Iris pigment epithelial cell (primary cell): ENCODE measurements at regions not wholly inside any gene's neighbourhood (a gene's known extent, or its start where the extent isn't known, plus 50 kb on each side); places are given as distances from the start of the nearest gene placed in this dataset.
A peak's percentile ranks its signal among the peaks of the same experiment; 100 is the strongest.
"Not testable (repeated sequence)": the region's sequence is repeated elsewhere in the genome, so short reads cannot be mapped to it uniquely, and the experiment has no call there.

ENCODE experiments used
- DNase-seq: peaks from one replicate; pipeline ENCODE4 v3.0.0-alpha.2; 2011; ENCODE audit warnings: low read depth

- no peak for DNase-seq
Observed at GRCh38 chr2:44086629-44087028, 82.0 kb upstream of the PPM1B start.

DNA sequence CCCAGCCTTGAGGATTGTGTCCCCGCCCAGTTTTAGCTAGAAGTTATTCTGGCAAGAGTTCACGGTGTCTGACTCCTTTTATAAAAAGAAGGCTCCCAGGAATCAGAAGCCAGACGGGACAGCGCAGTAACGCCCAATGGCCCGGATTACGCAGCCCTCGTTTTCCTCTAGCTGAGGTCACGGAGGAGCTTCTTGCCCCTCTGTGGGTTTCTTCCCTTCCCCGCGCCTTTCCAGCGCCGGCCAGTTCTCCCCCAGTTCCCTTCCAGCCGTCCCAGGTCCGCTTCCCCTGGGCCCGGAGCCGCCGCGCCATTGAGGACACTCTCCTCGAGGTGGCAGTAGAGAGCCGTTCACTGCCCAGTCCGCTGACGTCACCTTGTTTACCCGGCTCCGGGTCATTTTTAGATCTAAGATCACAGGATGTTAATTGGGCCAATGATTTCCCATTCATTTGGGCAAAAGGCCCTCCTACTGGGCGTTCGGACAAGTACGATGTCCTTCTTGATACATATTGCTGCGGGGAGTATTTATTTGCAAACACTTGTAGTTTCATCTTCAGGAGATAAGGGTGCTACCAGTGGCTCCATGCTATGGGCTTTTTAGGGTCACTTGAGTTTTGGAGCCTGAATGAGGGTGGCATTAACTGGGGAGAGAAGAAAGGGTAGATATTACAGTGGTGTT, 81.5 kb upstream of the PPM1B start:
- peak; percentile 58 for DNase-seq

DNA sequence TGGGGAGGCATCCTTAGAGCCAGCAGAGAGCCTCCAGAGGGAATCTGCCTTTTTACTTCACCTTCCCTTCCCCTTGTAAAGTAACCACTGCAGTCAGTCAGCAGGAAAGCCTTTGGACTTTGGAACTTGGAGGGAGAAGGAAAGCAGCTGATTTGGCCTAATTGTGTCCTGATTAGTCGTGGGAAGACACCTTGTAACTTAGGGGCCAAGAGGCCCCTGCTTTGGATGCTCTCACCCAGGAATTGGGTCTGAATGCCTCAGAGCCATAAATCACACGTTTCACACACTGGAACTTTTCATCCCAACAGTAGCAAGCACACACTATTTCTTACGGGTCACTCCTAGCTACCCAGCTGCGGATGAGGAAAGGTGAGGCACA, 81.0 kb upstream of the PPM1B start:
- no peak for DNase-seq

- not testable (repeated sequence) for DNase-seq
Observed at GRCh38 chr2:44092519-44092918, 76.2 kb upstream of the PPM1B start.

DNA sequence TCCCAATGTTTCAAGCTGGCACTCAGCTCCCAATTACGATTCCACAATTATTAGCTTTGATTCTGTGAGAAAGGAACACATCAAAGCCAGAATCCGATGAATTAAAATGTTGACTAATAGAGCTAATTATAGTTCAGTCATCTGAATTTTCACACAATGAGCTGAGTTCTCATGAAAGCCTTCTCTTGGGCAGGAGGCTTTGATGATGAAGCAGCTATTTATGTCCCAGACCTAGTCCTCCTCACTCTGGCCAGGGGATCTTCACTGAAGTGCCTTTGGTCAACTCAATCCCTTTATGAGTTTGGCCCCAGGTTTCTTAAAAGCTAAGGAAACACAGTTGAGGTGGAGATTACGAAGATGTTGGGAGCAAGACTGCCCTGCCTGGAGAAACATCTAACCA, 74.7 kb upstream of the PPM1B start:
- no peak for DNase-seq

- DNase-seq, result no peak
Observed at GRCh38 chr2:44097322-44097907, 71.3 kb upstream of the PPM1B start.

DNA sequence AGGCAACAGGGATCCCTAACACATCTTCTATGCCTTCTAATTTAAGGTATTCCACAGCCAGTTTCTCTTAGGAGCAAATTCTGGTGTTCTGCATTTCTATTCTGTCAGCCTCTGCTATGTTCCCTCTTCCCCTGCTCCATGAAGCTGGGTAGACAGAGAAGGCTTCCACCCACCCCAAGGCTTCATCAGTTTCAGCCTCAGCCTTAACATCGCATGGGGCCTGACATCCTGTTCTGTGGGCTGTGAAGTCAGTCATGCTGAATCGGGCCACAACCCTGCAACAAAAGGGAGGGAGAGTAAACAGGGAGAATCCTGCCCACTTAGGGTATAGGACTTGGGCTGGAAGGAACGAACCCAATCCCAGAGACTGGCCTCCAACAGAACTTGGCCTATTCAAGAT, 70.6 kb upstream of the PPM1B start:
- DNase-seq, result no peak

GRCh38 chr2:44098891-44099290, 69.8 kb upstream of the PPM1B start:
- DNase-seq, result no peak

DNA sequence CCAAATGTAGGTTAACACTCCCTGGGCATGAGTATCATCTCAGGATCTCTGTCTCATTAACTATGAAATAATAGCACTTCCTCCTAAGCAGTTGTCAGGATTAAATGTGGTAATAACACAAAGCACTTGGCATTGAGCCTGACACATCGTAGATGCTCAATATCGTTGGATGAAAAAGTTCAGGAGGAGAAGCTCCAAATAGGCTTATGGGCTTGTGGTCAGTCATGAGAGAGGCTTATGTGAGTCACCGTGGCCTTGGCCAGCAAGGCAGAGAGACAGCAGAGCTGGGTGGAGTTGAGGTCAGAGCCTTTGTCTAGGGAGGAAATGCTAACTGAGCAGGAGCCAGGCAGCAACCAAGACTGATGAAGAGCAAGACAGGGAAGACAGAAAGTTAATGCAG, 68.3 kb upstream of the PPM1B start:
- DNase-seq, result peak; percentile 98

GRCh38 chr2:44101246-44101645, 67.4 kb upstream of the PPM1B start:
- no peak for DNase-seq

DNA sequence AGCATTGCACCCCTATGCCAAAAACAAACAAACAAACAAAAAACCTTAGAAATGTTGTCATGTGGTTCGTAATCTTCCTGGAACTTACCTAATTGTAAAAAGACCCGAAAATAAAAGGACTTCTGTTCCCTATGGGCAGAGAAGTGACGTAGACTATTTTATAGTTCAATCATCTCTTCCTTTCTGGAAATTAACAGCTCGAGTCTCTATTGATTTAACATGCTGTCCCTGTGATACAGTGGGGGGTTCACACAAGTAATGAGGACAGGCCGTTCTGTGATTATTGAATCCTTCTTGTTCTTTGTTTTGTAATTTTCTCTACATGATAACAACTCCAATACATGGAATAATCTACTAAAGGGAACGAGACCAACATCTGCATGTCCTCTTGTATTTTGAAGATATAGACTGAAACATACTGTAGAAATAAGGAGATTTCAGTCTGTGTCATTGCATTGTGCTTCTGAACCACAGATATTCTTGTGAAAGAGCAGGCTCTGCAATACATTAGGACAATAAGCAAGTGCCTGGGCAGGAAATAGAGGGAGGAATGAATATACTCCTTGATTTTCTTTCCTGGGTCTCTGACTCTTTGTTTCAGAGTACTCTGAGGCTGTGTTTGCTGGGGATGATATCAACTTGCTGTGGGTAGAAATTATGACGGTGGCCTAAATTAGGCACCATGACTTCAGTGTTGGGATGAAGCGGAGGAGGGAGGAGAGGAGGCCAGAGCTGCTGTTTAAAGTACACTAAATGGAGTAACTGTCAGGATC, 65.7 kb upstream of the PPM1B start:
- no peak for DNase-seq

GRCh38 chr2:44103639-44104038, 65.0 kb upstream of the PPM1B start:
- no peak for DNase-seq

DNA sequence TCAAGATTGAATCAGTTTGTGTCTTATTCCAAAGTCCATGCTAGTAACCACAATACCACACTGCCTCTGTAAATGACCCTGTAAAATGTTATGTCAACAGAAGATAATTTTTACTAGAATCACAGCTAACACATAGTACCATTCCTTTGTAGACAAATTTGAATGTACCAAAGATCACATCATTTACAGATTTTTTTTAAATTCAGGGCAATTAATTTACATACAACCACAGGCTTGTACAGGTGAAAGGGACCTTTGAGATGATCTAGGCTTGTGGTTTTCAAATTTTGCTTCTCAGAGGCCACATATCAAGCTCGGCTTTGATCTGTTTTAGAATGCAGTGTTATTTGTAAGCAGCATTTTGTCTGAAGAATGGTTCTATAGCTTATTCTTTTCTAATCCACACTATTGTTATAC, 63.8 kb upstream of the PPM1B start:
- DNase-seq, result no peak

- DNase-seq, result not testable (repeated sequence)
Observed at GRCh38 chr2:44106509-44106908, 62.2 kb upstream of the PPM1B start.

GRCh38 chr2:44107086-44107740, 61.5 kb upstream of the PPM1B start:
- no peak for DNase-seq

DNA sequence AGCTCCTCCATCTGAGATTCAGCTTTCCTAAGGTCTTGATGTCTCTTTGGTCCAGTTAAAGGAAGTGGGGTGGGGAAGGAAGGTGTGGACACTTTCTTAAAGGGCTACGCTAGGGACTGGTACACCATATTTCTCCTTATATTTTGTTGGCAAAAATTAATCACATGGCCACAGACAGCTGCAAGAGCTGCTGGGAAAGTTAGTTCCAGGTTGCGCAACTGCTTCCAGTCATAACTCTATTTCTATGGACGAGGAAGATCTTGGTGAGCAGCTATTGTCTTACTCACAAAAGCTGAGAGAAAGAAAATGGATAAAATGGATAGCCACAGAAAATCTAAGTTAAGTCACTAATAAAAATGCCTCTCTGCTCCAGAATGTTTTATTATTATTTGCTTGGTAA, 60.7 kb upstream of the PPM1B start:
- peak; percentile 37 for DNase-seq

GRCh38 chr2:44109166-44109565, 59.5 kb upstream of the PPM1B start:
- no peak for DNase-seq

GRCh38 chr2:44110444-44110843, 58.2 kb upstream of the PPM1B start:
- DNase-seq, result no peak

DNA sequence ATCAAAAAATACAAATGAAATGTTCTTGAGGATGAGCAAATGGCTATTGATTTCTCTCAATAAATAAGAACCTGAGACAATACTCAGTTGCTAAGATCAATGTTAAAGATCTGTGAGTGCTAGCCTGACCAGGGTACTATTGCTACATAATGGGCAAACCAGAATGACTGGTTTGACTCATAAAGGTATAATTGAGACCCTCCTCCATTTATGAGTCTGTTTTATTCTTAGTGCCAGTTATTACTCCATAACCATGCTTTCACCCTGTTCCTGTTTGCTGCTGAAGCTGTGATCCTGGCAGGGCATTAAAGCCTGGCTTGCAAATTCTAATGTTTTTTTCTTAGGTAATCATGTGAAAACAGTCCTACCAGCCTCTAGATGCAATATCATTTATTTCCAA, 56.6 kb upstream of the PPM1B start:
- no peak for DNase-seq

DNA sequence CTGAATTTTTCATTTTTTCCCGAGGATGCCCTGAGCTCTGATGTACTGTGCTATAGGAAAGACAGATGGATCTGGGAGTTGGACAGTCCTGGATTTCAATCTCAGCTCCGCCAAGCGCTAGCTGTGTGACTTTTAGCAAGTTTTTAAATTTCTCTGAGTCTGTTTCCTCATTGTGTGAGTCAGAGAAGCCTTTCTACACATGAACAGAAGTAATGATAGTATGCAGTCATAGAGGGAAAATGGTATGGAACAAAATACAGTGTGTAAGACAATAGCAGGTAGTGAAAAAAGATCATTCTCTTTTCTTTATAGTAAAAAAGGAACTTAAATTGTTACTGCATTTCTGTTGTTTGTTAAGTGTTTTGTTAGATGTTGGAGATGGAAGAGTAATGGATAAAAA, 52.4 kb upstream of the PPM1B start:
- DNase-seq, result no peak

DNA sequence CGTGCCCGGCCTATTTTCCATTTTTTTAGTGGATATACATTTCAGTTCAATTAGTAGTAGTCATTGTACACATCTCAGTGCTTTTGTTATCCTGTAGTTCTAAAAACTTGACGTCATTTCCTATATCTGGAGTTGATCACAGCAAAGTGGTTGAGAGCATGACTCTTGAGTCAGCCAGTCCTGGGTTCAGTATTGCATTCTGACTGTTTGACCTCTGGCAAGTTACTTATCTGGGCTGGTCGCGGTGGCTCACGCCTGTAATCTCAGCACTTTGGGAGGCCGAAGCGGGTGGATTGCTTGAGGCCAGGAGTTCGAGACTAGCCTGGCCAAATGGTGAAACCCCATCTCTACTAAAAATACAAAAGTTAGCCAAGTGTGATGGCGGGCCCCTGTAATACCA, 50.4 kb upstream of the PPM1B start:
- peak; percentile 70 for DNase-seq
